HepG2 (cell line): ENCODE measurements at regions not wholly inside any gene's neighbourhood (a gene's known extent, or its start where the extent isn't known, plus 50 kb on each side); places are given as distances from the start of the nearest gene placed in this dataset.

Source experiments
- ATAC-seq: fragments of 200-7000 bp; cut with Tn5 transposase; 3 replicates; pipeline ENCODE4 v1.9.1; 2020; ENCODE audit warnings: mild to moderate bottlenecking, moderate library complexity
- BruUV-seq: library from RNA; stranded (reverse); fragments of 400-500 nt; replicated peaks from 2 replicates; lab custom pipeline; 2021; lab: Mats Ljungman, UMichigan
- CTCF ChIA-PET: fragments of 300-600 bp; formaldehyde crosslinking; extraction: SDS; loops from one replicate; lab custom pipeline; 2021; ENCODE audit warnings: low total read pairs, inconsistent platforms, low intra/inter-chr PET ratio; lab: Yijun Ruan, JAX
- POLR2A ChIA-PET: fragments of 350-600 bp; sonication (Branson Sonifier 250); formaldehyde crosslinking; loops from one replicate; lab custom pipeline; 2020; ENCODE audit warnings: antibody characterized with exemption, inconsistent platforms; lab: Yijun Ruan, JAX
- DNase-seq: peaks from one replicate; pipeline ENCODE4 v3.0.0-alpha.2; 2015; ENCODE audit warnings: low spot score
- FAIRE-seq: peaks from 3 replicates; lab custom pipeline; 2011; peaks lifted over from hg19 to GRCh38; lab: Jason Lieb, UNC
- H2AFZ ChIP-seq: one replicate; pipeline ENCODE4 v1.6.1; 2011; ENCODE audit warnings: low read length, inconsistent platforms
- H3K27ac ChIP-seq: fragments of 300-600 bp; 3 replicates; pipeline ENCODE4 v1.8.0; 2011; ENCODE audit warnings: mixed run types, mild to moderate bottlenecking, mixed read lengths, low read length, inconsistent platforms; ENCODE audit not compliant: insufficient read depth; ENCODE audit errors: extremely low read length
- H3K27me3 ChIP-seq, 2 experiments: fragments of 200-600 bp in 1 of 2; 2 replicates in 1 of 2; 3 replicates in 1 of 2; pipeline versions ENCODE4 v1.6.0 to v1.8.0; 2011; ENCODE audit warnings: low read length in 2 of 2, mild to moderate bottlenecking in 2 of 2, moderate library complexity in 2 of 2, inconsistent platforms in 1 of 2; ENCODE audit not compliant: insufficient read depth in 2 of 2, control insufficient read depth in 1 of 2
- H3K36me3 ChIP-seq, 2 experiments: fragments of 200-600 bp in 1 of 2; replicated peaks in 1 of 2; 2 replicates in 1 of 2; 3 replicates in 1 of 2; pipeline versions ENCODE4 v1.5.1 to v1.8.0; 2011; ENCODE audit warnings: low read length in 2 of 2, inconsistent platforms in 1 of 2; ENCODE audit not compliant: insufficient read depth in 2 of 2, control insufficient read depth in 1 of 2
- H3K4me1 ChIP-seq: 2 replicates; pipeline ENCODE4 v1.5.1; 2012; ENCODE audit warnings: low read length, inconsistent platforms; ENCODE audit not compliant: insufficient read depth
- H3K4me2 ChIP-seq: 2 replicates; pipeline ENCODE4 v1.6.0; 2011; ENCODE audit warnings: low read depth, low read length, inconsistent platforms
- H3K4me3 ChIP-seq, 3 experiments: fragments of 200-600 bp in 1 of 3; sonication (generic), shearing (Covaris generic) in 1 of 3; replicated peaks in 1 of 3; 2 replicates each; pipeline ENCODE4 v1.5.1; 2011 to 2016; ENCODE audit warnings: low read length in 3 of 3, inconsistent platforms in 2 of 3, low read depth in 2 of 3, mild to moderate bottlenecking in 2 of 3, control low read depth in 1 of 3, mixed read lengths in 1 of 3; ENCODE audit not compliant: insufficient read depth in 1 of 3
- H3K79me2 ChIP-seq: one replicate; pipeline ENCODE4 v1.6.1; 2011; ENCODE audit warnings: low read length, inconsistent platforms; ENCODE audit not compliant: insufficient read depth
- H3K9ac ChIP-seq: 2 replicates; pipeline ENCODE4 v1.6.0; 2011; ENCODE audit warnings: mild to moderate bottlenecking, low read depth, low read length, inconsistent platforms; ENCODE audit not compliant: insufficient read depth
- H3K9me3 ChIP-seq: 2 replicates; pipeline ENCODE4 v1.5.1; 2012; ENCODE audit warnings: mild to moderate bottlenecking, low read length
- H4K20me1 ChIP-seq: 2 replicates; pipeline ENCODE4 v1.6.0; 2011; ENCODE audit warnings: inconsistent platforms, mild to moderate bottlenecking, low read length, moderate library complexity; ENCODE audit not compliant: insufficient read depth
- ARID2 ChIP-seq: sonication (generic); formaldehyde crosslinking; IDR thresholded peaks from 2 replicates; pipeline ENCODE4 v1.8.1; 2022; ENCODE audit warnings: mild to moderate bottlenecking, missing genetic modification reagents, borderline replicate concordance
- JUNB ChIP-seq: sonication (generic); formaldehyde crosslinking; IDR thresholded peaks from 2 replicates; pipeline ENCODE4 v1.8.0; 2022; ENCODE audit warnings: missing genetic modification reagents, mild to moderate bottlenecking, borderline replicate concordance
- TAF15 ChIP-seq: fragments of 200-400 bp; formaldehyde crosslinking; IDR thresholded peaks from one replicate; pipeline ENCODE4 v1.6.1; 2018; ENCODE audit warnings: mild to moderate bottlenecking, low read depth, low read length; ENCODE audit not compliant: poor library complexity, severe bottlenecking
- TARDBP ChIP-seq: sonication (generic); formaldehyde crosslinking; IDR thresholded peaks from 2 replicates; pipeline ENCODE4 v1.8.0; 2022; ENCODE audit warnings: mild to moderate bottlenecking, missing genetic modification reagents
- XBP1 ChIP-seq: sonication (generic); formaldehyde crosslinking; IDR thresholded peaks from 2 replicates; pipeline ENCODE4 v1.5.0; 2020; ENCODE audit warnings: missing genetic modification reagents
- ZNF687 ChIP-seq: sonication (generic); formaldehyde crosslinking; IDR thresholded peaks from 2 replicates; pipeline ENCODE4 v1.5.1; 2020; ENCODE audit warnings: mild to moderate bottlenecking, missing genetic modification reagents, moderate library complexity
- WGBS: methylation state at CpG from one replicate; pipeline ENCODE4 v1.1.6; 2017; ENCODE audit warnings: low lambda C conversion rate; 5-methylcytosine and 5-hydroxymethylcytosine counted together
- in situ Hi-C: cut with HindIII; loops from 2 replicates; pipeline ENCODE4 v1.10.0; 2017; ENCODE audit warnings: low pct_unique_long_range_greater_than_20kb; ENCODE audit not compliant: extremely low pct_ligation_motif_present
- intact Hi-C: fragments of 100-400 bp; cut with micrococcal nuclease; formaldehyde crosslinking; loops from one replicate; pipeline ENCODE4 v1.10.0; 2022; ENCODE audit not compliant: unreplicated experiment
- TF ChIP-seq, protein P1 (sequence below), 2 experiments: sonication (generic) in 1 of 2; formaldehyde crosslinking in 1 of 2; IDR thresholded peaks; 2 replicates each; pipeline versions ENCODE4 v1.4.0 to v1.6.1; 2016 to 2020; ENCODE audit warnings: borderline replicate concordance in 1 of 2, low read depth in 1 of 2, mild to moderate bottlenecking in 1 of 2, missing genetic modification reagents in 1 of 2
- TF ChIP-seq, protein P2 (sequence below): sonication (generic); formaldehyde crosslinking; IDR thresholded peaks from 2 replicates; pipeline ENCODE4 v1.4.0; 2020; ENCODE audit warnings: missing genetic modification reagents

DNA sequence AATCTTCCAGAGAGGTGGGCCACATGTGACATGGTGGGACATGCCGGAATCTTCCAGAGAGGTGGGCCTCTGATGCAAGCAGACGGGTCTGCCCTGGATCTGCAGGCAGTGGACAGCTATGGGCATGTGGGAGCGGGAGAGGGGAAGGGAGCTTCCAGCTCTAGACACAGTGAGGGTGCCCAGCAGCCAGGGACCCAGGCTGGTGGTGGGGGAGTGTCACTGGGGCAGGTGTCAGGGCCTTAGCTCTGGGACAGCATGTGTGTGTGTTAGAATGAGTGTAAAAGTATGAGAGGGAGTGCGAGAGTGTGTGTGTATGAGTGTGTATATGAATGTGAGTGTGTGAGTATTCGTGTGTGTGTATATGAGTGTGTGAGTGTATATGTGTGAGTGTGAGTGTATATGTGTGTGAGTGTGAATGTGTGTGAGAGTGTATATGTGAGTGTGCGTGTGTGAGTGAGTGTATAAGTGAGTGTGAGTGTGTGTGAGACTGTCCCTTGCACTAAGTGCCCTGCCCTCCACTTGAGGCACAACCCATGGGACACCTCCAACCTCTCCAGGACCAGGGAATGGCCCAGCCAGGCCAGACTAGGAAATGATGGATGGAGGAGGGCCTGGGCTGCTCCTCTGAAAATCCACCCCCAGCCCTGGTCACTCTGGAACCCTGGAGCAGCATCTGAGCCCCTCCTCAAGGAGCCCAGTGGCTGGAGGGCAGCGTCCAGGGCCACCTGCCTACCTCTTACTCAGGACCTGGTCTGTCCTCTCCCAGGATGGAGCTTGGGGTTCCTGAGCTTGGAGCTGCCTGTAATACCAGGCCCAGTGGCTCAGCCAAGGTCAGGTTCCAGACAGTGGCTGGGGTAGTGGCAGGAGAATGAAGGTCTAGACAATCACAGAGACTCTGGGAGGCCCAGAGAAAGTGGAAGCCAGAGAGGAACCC lies 122.2 kb downstream of the C9orf50 start:
- Histone ChIP-seq H3K27ac (no peak overlapping the region), H3K4me3 (no peak overlapping the region), H2AFZ (no peak overlapping the region), H3K27me3 (no peaks in the 10 kb centered on the region), H4K20me1 (no peaks in the 10 kb centered on the region), H3K4me2 (no peak overlapping the region), H3K4me1 (peaks cover 49% of the 10 kb centered on the region), H3K36me3 (peaks cover 2 to 4% of the 10 kb centered on the region in 2 experiments; a peak in 1 of 5 replicates), H3K9ac (no peak overlapping the region), H3K9me3 (no peaks in the 10 kb centered on the region), H3K79me2 (peaks cover 5% of the 10 kb centered on the region)
- ChIA-PET CTCF (no interaction called here), POLR2A (interaction anchor here (1.2 to 7.0 kb wide), 5 partner anchors 8 to 99 kb away, joined by 3 to 134 read pairs (median 53); no protein-coding TSS in a partner anchor)
- ATAC-seq (no peak), DNase-seq (no peak), FAIRE-seq (no peak)
- intact Hi-C loops: loop anchor here (5.0 kb wide), 1 partner anchor 59 kb away; no protein-coding TSS in a partner anchor
- BruUV-seq: no TSS peak
- WGBS: 98% methylated on average over 7 of the region's 7 CpGs
- in situ Hi-C loops: loop anchor here (10.0 kb wide), 1 partner anchor 116 kb away; no protein-coding TSS in a partner anchor
- TF ChIP-seq JUNB (CRISPR knock-in tag) (0 out of 2 replicates have a peak, but pooled peaks have one; percentile 18), ARID2 (CRISPR knock-in tag) (no peak), TAF15 (no peak), ZNF687 (peak; percentile 44; the same call in 1 of the 2 replicates), TARDBP (peak; percentile 29; the same call in 1 of the 2 replicates), XBP1 (CRISPR knock-in tag) (no peak)
- TF ChIP-seq, protein P1, sequence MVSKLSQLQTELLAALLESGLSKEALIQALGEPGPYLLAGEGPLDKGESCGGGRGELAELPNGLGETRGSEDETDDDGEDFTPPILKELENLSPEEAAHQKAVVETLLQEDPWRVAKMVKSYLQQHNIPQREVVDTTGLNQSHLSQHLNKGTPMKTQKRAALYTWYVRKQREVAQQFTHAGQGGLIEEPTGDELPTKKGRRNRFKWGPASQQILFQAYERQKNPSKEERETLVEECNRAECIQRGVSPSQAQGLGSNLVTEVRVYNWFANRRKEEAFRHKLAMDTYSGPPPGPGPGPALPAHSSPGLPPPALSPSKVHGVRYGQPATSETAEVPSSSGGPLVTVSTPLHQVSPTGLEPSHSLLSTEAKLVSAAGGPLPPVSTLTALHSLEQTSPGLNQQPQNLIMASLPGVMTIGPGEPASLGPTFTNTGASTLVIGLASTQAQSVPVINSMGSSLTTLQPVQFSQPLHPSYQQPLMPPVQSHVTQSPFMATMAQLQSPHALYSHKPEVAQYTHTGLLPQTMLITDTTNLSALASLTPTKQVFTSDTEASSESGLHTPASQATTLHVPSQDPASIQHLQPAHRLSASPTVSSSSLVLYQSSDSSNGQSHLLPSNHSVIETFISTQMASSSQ (IDR thresholded peaks at IDR 0.05; ENCODE audit: low read depth): no peak
- TF ChIP-seq, protein P1 (CRISPR knock-in tag; IDR thresholded peaks at IDR 0.05; ENCODE audit: borderline replicate concordance): no peak
- TF ChIP-seq, protein P2, sequence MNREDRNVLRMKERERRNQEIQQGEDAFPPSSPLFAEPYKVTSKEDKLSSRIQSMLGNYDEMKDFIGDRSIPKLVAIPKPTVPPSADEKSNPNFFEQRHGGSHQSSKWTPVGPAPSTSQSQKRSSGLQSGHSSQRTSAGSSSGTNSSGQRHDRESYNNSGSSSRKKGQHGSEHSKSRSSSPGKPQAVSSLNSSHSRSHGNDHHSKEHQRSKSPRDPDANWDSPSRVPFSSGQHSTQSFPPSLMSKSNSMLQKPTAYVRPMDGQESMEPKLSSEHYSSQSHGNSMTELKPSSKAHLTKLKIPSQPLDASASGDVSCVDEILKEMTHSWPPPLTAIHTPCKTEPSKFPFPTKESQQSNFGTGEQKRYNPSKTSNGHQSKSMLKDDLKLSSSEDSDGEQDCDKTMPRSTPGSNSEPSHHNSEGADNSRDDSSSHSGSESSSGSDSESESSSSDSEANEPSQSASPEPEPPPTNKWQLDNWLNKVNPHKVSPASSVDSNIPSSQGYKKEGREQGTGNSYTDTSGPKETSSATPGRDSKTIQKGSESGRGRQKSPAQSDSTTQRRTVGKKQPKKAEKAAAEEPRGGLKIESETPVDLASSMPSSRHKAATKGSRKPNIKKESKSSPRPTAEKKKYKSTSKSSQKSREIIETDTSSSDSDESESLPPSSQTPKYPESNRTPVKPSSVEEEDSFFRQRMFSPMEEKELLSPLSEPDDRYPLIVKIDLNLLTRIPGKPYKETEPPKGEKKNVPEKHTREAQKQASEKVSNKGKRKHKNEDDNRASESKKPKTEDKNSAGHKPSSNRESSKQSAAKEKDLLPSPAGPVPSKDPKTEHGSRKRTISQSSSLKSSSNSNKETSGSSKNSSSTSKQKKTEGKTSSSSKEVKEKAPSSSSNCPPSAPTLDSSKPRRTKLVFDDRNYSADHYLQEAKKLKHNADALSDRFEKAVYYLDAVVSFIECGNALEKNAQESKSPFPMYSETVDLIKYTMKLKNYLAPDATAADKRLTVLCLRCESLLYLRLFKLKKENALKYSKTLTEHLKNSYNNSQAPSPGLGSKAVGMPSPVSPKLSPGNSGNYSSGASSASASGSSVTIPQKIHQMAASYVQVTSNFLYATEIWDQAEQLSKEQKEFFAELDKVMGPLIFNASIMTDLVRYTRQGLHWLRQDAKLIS (CRISPR knock-in tag): no peak
